Midbrain (tissue), 1 donor: ENCODE measurements at regions not wholly inside any gene's neighbourhood (a gene's known extent, or its start where the extent isn't known, plus 50 kb on each side); places are given as distances from the start of the nearest gene placed in this dataset.

ENCODE experiments used
- DNase-seq: peaks from one replicate; lab custom pipeline; 2025; lab: John Stamatoyannopoulos, UW

GRCh38 chr13:67713571-67713970 is 483.4 kb upstream of the PCDH9 start:
- DNase-seq = no peak

GRCh38 chr13:67696775-67697174 is 466.6 kb upstream of the PCDH9 start:
- no peak for DNase-seq

- no peak for DNase-seq
These were observed 434.4 kb upstream of the PCDH9 start for GRCh38 chr13:67664502-67664901.

- no peak for DNase-seq
These were observed 432.9 kb upstream of the PCDH9 start for GRCh38 chr13:67662997-67663396.

- DNase-seq = no peak
These were observed 422.8 kb upstream of the PCDH9 start for GRCh38 chr13:67652887-67653286.

- no peak for DNase-seq
These were observed 421.9 kb upstream of the PCDH9 start for GRCh38 chr13:67651908-67652465.

GRCh38 chr13:67650471-67650870 is 420.3 kb upstream of the PCDH9 start:
- DNase-seq = no peak

- no peak for DNase-seq
These were observed 415.8 kb upstream of the PCDH9 start for GRCh38 chr13:67645874-67646467.

GRCh38 chr13:67643516-67644055 is 413.4 kb upstream of the PCDH9 start:
- no peak for DNase-seq

- no peak for DNase-seq
These were observed 412.5 kb upstream of the PCDH9 start for GRCh38 chr13:67642657-67643056.

GRCh38 chr13:67635754-67636153 is 405.6 kb upstream of the PCDH9 start:
- no peak for DNase-seq

- no peak for DNase-seq
These were observed 402.5 kb upstream of the PCDH9 start for GRCh38 chr13:67632590-67632989.

GRCh38 chr13:67630640-67631039 is 400.5 kb upstream of the PCDH9 start:
- no peak for DNase-seq

- no peak for DNase-seq
These were observed 393.5 kb upstream of the PCDH9 start for GRCh38 chr13:67623630-67624029.

GRCh38 chr13:67620665-67621064 is 390.5 kb upstream of the PCDH9 start:
- DNase-seq = no peak

GRCh38 chr13:67619995-67620380 is 389.9 kb upstream of the PCDH9 start:
- DNase-seq = no peak

- DNase-seq = no peak
These were observed 389.3 kb upstream of the PCDH9 start for GRCh38 chr13:67619351-67619994.

GRCh38 chr13:67614579-67614978 is 384.4 kb upstream of the PCDH9 start:
- no peak for DNase-seq

GRCh38 chr13:67614013-67614412 is 383.9 kb upstream of the PCDH9 start:
- no peak for DNase-seq

GRCh38 chr13:67588607-67589006 is 358.5 kb upstream of the PCDH9 start:
- no peak for DNase-seq

GRCh38 chr13:67577361-67577760 is 347.2 kb upstream of the PCDH9 start:
- DNase-seq = no peak

- no peak for DNase-seq
These were observed 344.4 kb upstream of the PCDH9 start for GRCh38 chr13:67574320-67575233.
